Stimulated activated CD8-positive, alpha-beta memory T cell treated with anti-CD3 and anti-CD28 coated beads, Interleukin-15, amount 100 ng/mL, for 24 hours (primary cell): ENCODE measurements at regions not wholly inside any gene's neighbourhood (a gene's known extent, or its start where the extent isn't known, plus 50 kb on each side); places are given as distances from the start of the nearest gene placed in this dataset.
"Not testable (repeated sequence)": the region's sequence is repeated elsewhere in the genome, so short reads cannot be mapped to it uniquely, and the experiment has no call there.

Experiments used
- DNase-seq: peaks from one replicate; pipeline ENCODE4 v3.0.0-alpha.2; 2020; ENCODE audit warnings: low read depth

DNA sequence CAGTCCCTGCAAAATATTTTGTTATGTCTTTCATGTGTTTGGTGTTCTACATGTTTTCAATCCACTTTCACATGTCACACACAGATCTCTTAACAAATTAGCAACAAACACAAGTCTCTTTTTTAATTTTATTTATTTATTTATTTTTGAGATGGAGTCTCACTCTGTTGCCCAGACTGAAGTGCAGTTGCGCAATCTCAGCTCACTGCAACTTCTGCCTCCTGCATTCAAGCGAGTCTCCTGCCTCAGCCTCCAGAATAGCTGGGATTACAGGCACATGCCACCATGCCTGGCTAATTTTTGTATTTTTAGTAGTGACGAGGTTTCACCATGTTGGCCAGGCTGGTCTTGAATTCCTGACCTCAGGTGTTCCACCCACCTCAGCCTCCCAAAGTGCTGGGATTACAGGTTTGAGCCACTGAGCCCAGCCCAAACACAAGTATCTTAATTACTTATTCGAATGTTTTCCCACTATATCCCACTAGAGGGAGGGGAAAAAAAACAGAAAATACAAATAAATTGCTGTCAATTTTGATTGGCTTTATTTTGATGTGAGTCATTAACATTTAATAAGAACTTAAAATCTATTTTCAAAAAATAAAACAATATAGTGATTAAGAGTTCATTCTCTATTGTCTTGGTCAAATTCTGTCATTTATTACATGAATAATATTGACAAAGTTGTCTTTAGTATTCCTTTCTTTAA, 1641.0 kb upstream of the CELF4 start:
- not testable (repeated sequence) for DNase-seq

DNA sequence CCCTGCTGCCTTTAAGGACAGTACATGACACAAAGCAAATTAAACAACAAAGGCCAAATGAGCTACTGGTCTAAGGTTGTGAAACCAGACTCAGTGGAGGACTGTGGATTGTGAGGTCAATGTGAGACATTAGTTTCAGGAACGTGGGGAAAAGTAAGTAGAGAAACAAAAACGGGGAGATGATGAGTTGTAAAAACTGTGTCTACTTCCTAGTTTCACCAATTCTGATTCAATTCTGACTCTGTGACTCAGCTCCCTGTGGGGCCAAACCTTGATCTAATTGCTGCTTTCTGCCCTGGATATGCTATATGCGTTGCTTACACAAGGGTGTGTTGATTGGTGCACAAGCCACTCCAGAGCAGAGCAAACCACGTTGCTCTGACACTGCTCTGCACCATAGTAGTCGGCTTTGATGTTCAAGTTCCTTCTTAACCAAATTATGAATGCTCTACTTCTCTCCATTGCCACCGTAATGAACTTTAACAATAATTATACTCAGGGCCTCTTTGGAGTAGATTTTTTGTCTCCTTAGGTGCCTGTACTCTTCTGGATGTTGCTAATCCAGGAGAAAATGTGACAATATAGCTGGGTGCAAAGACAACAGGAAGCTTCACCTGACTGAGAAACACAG, 1640.1 kb upstream of the CELF4 start:
- no peak for DNase-seq

DNA sequence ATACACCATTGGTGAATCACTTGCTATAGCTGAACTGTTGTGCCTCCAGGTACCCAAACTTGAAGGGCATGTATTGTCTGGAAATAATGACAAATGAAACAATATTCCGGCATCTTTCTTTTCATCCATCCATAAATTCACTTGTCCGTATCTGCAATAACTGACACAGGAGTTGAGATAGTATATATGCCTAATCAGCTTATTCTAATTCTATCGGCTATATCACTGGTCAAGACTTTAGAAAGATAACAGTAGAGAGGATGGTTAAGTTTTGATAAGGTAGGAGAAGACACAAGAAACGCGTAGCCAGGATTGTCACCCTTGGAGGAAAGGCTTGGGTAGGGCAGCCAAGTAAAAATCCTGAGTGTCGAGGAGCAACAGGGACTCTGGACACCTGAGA, 1634.6 kb upstream of the CELF4 start:
- no peak for DNase-seq

DNA sequence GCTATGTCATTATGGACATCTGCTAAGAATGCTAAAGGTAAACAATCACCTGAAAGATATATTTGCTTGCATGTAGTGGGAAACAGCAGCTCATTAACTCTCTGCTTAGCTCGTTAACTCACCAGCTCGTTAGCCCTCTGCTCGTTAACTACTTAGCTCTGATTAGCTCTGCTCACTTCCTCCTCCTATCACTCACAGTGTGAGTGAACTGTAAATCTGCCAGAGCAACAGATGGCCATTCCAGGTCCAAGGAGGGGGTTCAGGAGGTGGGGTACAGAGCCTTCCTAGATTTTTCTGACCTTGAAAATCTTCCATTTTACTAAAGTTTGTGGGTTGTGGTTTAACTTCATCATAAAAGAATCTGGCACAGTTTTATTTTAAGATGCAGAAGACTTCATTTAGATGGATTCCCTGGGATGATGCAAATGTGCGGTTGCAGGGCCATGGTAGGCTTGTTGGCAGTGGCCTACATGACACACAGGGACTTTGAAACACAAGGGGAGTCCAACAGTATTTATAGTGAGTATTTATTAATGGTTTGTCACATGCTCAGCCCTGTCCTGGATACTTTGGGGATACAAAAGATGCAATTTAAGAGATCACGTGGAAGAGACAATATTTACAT, 1633.7 kb upstream of the CELF4 start:
- DNase-seq, result no peak

DNA sequence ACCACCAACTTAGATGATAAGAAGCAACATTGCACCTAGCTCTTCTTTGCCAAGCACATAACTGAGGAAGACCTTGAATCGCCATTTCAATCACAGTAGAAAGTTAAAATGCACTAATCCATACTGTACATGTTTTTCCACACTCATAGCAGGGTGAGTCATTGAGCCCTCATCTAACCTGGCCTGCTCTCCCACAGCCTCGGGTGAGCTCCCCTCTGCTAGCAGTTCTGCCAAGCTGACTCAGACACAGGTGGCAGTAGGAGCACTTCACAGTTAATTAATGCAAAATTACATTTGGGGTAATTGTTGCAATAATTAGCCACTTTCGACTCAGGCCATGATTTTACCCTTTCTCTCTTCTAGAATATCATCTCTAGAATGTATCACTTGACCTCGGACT, 1632.8 kb upstream of the CELF4 start:
- DNase-seq, result no peak

DNA sequence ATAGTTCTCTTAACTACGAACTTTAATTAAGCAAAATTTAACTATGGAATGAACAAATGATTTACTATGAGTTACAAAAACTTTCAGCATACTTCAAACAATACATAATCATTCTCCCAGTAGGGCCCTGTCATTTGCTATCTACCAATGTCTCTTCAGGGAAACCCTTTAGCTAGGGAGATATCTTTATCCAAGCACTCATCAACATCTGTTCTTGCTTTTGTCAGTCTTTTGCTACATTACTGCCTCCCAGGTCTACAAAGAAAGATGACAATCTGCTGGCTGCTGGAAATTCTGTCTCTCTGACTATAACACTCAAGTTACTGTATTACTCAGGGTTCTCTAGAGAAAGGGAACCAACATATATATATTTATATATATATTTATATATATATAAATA, 1626.3 kb upstream of the CELF4 start:
- DNase-seq, result no peak

DNA sequence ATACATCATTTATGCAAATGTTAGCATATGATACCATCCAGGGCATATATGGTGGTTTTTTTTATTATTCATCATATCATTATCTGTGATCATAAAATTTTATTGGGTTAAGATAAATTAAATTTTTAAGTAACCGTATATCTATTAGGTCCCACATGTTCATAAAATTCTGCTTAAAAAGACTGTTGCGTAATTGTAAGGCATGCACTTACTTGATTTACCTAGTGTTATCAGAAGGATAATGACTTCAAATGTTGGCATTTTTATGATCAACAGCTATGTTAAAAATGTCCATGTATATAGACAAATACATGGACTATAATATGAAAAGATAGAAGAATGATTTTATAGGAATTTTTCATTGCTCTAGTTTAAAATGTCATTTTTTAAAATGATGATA, 1625.5 kb upstream of the CELF4 start:
- no peak for DNase-seq

DNA sequence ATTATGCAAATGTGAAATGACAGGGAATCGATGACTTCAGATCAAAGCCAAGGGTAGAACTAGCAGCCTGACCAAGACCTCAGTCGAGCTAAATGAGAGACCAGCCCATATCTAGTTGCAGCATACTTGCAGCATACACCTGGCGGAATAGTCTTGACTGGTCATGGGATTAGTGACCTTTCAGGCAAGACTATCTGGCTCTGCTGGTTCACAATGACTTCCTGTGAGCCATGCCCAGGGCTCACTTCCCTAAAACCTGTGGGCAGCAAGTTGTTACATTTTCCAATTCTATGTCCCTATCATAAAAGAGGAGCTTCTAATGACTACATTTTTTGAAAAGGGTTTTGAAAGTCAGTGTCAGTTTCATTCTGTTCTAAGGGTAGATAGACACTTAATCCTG, 1624.9 kb upstream of the CELF4 start:
- DNase-seq, result no peak

DNA sequence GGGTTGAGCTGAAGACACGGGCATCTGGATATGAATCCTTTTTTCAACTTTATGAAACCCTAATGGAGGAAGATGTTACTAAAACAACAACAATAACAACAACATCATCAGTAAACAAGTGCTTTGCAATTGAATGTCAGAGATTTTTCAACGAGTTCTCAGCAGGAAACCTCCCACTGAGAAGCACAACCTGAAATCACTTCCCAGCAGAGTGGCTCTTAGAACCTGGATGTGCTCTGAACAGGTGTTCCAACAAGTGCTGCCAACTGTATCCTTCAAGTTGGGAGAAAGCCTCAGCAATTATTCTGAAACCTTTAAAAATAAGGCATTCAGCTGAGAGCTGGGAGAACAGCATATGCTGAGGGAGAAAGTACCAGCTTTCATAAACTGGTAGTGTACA, 1622.7 kb upstream of the CELF4 start:
- DNase-seq, result no peak

DNA sequence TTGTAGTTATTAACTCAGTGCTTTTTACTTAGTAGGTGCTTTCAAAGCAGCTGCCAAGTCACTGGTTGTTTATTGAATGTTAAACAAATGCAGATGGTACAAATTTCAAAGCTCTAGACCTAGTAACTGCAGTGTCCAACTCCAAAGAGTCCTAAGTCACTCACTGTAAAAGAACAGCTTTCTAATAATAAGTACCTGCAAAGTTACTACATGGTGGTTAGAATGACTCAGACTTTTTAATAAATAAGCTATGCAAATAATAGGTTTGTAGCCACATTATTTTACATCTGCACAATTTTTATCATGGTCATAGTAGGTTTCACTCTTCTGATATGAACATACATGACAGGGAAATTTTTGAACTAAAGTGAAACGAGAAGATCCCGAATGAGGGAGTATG, 1620.4 kb upstream of the CELF4 start:
- no peak for DNase-seq

DNA sequence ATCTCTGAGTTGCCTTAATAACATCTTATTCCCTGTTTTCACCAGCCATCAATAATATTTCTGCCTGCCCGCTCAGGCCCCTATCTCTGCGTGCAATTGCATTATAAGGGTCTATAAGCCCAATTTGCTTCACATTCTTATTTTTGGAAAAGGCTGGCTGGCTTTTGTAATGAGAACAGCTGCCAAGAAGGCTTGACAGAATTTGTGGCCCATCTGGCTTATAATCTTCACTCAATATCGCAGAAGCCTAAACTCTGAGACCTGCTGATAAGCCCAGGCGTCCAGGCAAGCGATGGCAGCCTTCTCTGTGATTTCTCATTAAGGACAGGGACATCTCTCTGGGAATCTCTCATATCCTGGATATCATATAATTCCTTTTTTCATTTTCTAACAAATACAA, 1618.6 kb upstream of the CELF4 start:
- no peak for DNase-seq

DNA sequence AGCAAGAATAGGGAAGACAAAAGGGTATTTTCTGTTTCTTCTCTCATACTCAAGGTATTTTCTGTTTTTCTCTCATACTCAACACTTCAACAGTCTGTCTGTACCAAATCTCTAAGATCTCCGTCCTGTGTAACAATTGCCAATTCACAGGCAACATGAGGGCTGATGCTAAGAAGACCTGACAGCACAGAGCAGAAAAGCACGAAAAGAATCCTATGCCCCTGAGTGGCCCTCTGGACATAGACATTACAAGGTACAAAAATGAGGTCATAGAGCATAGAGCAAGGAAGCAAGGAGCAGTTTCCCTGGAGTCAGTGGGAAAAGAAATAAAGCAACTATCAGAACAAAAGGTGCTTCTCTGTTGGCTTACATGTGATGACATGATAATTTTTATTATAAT, 1612.6 kb upstream of the CELF4 start:
- no peak for DNase-seq

DNA sequence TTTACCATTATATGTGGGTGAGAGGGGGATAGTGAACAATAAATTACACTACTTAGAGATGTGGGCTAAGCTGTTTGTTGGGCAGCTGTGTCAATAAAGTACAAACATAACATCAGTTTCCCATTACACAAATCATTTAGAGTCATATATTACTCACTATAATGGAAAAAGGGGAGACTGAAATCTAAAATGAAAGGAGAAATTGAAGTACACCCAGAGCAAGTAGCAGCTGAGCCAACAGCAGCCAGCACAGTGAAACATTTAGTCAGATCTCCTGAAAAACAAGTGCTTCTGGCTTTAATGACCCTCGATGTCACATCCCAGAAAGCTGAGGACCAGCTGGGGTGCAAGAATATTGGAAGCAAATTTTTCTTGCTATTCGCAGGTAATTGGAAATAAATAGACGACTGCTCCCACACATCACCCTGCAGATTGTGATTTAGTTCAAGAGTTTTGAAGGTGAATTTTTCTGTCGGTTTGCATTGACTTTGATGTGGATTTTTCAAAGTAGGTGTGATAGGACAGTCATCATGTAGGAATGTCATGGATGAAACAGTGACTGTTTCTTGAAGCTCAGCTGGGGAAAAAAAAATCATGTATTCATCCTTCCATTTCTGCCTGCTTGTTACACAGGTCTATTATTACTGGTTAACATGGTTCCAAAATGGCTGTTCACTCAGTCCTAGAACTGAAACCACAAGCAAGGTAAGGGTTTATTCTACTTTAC, 1607.3 kb upstream of the CELF4 start:
- no peak for DNase-seq

DNA sequence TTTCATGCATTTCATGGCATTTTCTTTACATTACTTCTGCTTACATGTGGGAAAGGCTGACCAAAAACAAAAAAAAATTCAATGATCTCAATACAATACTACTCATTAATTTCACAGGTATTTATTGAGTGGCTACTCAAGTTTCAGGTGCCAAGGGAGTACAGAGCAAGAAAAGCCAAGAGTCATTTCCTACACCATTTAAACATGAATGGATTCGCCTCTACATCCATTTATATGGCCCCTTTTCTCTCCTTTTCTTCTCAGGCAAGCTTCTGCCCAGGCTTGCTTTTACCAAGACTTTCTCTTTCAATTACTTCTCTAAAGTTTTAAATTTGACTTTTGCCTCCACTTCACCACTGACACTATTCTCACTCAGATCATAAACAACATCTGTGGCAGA, 1603.1 kb upstream of the CELF4 start:
- DNase-seq, result no peak

DNA sequence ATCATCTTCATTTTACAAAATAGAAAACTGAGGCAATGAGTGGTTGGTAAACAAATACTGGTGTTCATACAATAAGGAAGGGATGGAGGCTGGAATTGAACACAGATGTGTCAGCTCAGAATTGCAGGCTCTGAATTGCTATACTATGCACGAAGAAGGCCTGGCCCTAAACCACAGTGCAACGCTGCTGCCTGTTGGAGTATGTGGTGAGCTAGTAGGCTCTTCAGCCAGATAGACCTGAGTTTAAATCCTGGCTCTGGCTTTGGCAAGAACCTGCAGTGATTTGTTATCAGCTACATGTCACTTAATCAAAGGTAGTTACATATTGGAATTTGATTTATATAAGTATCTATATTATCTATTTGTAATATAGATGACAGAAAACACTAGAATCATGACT, 1602.4 kb upstream of the CELF4 start:
- DNase-seq, result no peak

DNA sequence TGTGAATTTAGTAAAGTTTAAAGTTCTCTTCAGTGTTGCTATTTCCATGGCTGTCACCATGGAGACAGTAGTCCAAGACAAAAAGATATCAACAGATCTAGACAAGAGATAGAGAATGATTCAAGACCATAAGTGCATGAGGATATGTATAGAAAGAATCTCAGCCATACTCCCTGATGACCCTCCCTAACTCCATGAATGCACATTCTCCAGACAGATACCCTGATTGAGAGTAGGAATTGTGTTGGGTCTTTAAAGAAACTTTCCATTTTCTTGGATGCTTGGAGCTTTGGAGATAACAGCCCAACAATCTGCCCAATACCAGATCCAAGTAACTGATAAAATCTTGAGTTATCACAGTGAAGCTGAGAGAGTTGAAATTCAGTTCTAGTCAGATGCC, 1601.2 kb upstream of the CELF4 start:
- no peak for DNase-seq

DNA sequence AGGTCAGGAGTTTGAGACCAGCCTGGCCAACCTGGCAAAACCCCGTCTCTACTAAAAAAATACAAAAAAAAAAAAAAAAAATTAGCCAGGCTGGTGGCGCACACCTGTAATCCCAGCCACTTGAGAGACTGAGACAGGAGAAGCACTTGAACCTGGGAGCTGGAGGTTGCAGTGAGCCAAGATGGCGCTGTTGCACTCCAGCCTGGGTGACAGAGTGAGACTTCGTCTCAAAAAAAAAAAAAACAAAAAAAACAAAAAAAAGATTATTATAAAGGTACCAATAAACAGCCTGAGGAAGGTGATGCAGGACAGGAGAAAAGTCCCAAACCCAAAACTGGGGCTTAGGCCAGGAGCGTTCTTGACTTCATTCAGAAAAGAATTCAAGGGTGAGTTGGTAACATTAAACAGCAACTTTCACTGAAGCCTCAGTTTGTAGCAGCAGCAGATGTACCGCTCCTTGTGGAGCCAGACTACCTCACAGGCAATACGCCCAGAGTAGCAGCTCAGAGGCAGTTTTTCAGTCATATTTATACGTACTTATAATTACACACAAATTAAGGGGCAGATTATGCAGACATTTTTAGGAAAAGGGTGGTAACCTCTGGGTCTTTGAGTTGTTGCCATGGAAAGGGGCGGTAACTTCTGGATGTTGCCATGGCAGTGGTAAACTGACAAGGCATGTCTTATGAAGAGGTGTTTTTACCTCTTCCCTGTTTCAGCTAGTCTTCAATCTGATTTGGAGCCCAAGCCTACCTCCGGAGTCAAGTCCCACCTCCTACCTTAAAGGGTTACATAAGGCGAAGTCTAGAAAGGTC, 1596.6 kb upstream of the CELF4 start:
- DNase-seq, result no peak

DNA sequence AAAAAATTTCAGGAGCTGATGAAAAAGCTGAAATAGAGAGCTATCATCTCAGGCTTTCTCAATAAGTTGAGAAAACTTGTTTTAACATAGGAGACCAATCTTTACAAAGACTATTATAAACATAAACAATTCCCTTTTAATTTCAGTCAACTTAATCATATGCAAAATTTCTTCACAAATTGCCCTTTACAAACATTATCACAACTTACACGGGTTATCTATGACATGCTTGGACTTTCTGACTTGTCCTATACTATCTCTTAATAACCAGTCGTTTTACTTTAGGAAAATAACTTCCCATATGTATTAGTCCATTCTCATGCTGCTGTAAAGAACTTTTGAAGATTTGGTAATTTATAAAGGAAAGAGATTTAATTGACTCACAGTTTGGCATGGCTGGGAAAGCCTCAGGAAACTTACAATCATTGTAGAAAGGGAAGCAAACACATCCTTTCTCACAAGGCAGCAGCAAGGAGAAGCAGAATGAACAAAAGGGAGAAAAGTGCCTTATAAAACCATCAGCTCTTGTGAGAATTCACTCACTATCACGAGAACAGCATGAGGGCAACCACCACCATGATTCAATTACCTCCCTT, 1583.7 kb upstream of the CELF4 start:
- DNase-seq, result no peak

DNA sequence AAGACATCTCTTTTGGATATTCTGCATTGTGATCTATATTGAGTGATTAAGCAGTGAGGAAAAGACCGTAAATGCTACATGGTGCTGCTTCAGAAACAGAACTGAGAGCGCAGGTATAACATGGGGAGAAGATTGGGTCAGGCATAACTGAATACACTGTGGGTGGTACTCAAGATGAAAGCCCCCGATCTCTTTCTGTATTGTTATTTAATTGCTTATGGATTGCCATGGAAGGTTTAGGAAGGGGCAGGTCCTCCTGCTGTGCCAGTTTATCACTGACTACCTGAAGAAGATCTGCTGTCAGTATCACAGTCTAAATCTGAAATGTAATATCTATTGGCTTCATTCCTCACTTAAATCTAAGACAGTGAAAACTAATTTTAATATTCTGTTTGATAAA, 1568.7 kb upstream of the CELF4 start:
- no peak for DNase-seq

DNA sequence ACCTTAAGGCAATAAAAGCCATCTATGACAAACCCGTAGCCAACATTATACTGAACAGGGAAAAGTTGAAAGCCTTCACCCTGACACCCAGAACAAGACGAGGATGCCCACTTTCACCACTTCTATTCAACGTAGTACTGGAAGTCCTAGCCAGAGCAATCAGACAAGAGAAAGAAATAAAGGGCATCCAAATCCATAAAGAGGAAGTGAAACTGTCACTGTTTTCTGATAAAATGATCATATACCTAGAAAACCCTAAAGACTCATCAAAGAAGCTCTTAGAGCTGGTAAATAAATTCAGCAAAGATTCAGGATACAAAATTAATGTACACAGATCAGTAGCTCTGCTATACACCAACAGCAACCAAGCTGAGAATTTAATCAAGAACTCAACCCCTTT, 1561.9 kb upstream of the CELF4 start:
- not testable (repeated sequence) for DNase-seq

DNA sequence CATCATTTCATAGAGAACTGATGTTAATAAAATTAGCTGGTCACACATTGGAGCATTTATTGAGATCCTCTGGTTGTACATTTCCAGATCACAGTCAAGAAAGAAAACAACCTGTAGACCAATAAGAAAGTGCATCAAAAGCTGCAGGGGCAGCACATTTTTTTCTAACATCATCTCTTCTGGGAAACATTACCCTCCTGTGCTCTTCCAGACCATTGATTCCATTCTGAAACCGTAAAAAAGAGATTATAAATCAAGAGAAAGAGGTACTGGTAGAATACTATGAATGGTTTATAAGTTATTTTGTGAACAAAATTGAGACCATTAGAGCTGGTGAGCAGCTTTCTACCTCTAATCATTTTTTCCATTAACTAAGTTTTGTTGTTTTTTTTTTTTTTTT, 1548.2 kb upstream of the CELF4 start:
- DNase-seq, result no peak

DNA sequence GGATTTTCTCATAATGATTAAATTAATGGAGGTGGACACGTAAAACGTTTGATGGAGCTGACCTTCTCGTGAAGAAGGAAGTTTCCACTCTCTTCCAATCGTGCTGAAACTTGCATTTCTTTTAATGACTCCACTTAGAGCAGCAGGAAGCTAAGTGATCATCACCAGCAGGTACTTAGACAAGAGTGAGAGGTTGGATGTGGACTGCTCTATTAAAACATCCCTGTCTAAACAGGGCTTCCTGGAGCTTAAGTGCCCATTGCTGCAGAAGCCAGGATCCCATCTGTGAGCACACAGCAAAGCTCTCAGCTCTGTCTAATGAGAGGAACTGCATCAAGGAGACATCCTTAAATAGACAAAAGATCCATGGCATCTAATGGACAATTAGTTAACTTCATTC, 1539.5 kb upstream of the CELF4 start:
- no peak for DNase-seq
